GM10266 (cell line): ENCODE measurements at regions not wholly inside any gene's neighbourhood (a gene's known extent, or its start where the extent isn't known, plus 50 kb on each side); places are given as distances from the start of the nearest gene placed in this dataset.

Source experiments
- DNase-seq: peaks from one replicate; pipeline ENCODE4 v3.0.0; 2012; ENCODE audit errors: extremely low spot score
- TF ChIP-seq, protein P1 (sequence below): IDR thresholded peaks from 2 replicates; pipeline ENCODE4 v1.5.1; 2012; ENCODE audit warnings: mild to moderate bottlenecking, low read depth; ENCODE audit not compliant: control insufficient read depth, insufficient read depth; ENCODE audit errors: missing control alignments

DNA sequence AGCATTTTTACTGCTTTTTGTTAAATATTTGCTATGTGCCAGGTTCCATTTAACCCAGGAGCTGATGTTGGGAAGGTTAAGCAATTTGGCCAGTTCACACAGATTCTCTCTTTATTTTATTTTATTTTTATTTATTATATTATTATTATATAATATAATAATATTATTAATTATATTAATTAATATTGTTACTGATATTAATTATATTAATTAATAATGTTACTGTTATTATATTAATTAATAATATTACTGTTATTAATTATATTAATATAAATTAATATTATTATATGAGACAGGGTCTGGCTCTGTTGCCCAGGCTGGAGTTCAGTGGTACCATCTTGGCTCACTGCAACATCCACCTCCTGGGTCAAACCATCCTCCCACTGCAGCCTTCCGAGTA, 593.0 kb upstream of the SGCD start:
- TF ChIP-seq, protein P1, sequence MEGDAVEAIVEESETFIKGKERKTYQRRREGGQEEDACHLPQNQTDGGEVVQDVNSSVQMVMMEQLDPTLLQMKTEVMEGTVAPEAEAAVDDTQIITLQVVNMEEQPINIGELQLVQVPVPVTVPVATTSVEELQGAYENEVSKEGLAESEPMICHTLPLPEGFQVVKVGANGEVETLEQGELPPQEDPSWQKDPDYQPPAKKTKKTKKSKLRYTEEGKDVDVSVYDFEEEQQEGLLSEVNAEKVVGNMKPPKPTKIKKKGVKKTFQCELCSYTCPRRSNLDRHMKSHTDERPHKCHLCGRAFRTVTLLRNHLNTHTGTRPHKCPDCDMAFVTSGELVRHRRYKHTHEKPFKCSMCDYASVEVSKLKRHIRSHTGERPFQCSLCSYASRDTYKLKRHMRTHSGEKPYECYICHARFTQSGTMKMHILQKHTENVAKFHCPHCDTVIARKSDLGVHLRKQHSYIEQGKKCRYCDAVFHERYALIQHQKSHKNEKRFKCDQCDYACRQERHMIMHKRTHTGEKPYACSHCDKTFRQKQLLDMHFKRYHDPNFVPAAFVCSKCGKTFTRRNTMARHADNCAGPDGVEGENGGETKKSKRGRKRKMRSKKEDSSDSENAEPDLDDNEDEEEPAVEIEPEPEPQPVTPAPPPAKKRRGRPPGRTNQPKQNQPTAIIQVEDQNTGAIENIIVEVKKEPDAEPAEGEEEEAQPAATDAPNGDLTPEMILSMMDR = no peak
- DNase-seq = no peak

DNA sequence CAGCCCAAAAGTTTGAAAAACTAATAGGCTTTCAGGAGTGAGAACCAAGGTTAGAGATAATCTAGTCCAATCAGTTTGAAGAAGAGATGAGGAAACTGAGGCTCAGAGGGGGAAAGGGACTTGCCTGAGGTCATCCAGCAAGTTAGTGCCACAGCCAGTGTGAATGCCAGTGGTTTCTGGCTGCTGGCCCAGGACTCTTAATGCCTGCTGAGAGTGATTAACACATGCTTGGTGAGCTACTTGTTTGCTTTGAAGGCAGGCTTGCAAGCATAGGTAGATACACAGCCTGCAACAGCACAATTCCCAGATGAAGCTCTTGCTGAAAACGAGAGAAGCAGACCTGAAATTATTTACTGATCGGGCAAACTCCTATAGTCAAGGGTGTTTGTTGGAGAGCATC, 591.6 kb upstream of the SGCD start:
- TF ChIP-seq, protein P1 = no peak
- DNase-seq = no peak

DNA sequence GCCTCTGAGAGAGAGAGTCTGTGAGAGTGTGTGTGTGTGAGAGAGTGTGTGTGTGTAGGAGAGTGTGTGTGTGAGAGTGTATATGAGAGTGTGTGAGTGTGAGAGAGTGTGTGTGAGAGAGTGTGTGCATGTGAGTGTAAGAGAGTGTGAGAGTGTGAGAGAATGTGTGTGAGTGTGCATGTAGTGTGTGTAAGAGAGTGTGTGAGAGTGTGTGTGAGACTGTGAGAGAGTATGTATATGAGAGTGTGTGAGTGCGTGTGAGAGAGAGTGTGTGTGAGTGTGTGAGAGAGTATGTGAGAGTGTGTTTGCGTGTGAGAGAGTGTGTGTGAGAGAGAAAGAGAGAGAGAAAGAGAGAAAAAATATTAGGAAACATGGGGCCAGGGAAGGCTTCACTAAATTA, 588.3 kb upstream of the SGCD start:
- TF ChIP-seq, protein P1 = no peak

DNA sequence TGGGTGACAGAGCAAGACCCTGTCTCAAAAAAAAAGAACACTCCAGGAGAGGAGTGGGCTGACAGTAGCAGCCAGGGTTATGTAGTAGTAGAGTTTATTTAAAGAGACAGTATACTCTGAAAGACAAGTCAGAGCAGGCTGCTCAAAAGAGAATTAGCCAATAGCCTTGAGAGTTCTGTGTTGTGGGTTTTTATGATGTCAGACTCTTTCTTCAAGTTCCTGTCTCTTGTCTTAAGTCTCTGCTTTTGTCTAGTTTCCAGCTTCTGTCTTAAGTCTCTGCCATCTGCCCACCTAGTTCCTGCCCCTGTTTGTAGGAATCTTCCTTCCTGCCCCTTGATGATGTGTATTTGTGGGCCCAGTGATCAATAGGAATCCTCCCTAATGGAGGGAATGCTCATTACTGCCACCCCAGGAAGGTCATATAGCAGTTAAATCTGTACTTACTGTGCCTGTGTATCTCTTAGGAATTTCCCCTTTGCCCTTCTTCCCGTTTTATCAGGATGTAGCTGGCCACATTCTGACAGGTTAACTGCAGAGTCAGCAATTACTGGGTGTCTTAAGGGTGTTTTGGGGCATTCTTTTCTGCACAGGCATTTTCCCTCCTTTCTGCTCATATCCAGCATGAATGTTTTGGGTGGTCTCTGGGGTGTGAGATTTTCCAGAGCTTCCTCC, 580.5 kb upstream of the SGCD start:
- DNase-seq = no peak
- TF ChIP-seq, protein P1 = no peak

More for the DNA sequence above, 588.3 kb upstream of the SGCD start:
- DNase-seq = no peak

DNA sequence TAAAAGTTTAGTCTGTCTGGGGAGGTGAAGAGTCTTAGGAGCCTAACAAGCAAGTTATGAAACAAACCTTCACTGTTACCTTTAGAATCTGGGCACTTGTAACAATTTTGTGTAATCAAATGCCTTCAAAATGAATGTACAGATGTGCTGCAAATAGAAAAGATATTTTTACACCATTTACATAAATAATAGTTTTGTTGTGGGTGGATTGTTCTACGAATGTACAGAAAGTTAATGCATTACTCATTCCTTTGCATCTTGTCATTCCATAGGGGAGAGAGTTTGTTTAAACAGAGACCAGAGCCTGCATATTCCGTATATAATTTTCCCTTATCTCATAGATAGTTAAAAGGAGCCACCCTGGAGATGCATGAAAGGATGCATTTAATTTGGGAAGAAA, 576.9 kb upstream of the SGCD start:
- DNase-seq = no peak
- TF ChIP-seq, protein P1 = no peak

DNA sequence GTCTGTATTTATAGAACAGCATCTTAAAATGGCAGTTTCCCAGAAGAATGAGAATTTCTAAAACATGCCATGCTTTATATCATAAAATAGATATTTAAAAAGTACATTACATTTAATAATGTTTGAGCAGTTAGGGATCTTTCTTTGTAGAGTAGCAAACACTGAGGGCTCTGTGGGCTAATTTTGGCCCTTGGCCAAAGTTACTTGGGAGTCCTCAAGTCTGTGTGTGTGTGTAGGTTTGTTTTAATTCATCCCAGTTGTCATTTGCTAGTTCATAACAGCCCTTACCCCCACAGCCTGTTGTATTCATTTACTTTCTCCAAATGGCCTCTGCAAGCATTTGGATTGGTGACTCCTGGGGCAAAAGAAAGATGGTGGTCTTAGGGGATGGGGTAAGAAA, 576.4 kb upstream of the SGCD start:
- TF ChIP-seq, protein P1 = no peak
- DNase-seq = no peak

DNA sequence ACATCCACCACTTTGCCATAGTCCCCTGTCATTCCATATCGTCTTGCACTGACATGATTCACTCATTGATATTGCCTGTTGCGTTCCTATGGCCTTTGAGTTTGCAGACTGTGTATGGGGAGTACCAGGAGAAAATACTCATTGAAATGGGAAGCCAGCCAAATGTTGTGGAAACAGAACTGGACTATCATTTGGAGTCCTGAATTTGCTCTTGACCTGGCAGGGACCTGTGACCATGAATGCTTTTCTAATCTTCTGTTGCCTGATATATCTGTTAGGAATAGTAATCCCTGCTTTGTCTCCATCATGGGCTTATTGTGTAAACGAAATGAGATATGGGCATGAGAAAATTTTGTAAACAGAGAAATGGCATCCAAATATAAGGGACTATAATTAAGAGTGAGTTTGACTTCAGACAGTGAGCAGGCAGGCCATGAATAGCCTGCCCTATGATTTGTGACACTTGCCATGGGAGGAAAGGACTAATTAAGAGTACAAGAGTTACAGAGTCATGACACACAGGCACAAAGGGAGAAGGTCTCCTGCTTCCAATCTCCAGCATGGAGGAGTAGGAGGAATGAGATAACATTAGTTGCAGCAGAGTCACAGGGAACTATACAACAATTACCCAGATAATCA, 572.9 kb upstream of the SGCD start:
- TF ChIP-seq, protein P1 = no peak
- DNase-seq = no peak
